ENCODE measurements at regions not wholly inside any gene's neighbourhood (a gene's known extent, or its start where the extent isn't known, plus 50 kb on each side); places are given as distances from the start of the nearest gene placed in this dataset.
A peak's percentile ranks its signal among the peaks of the same experiment; 100 is the strongest.

DNA sequence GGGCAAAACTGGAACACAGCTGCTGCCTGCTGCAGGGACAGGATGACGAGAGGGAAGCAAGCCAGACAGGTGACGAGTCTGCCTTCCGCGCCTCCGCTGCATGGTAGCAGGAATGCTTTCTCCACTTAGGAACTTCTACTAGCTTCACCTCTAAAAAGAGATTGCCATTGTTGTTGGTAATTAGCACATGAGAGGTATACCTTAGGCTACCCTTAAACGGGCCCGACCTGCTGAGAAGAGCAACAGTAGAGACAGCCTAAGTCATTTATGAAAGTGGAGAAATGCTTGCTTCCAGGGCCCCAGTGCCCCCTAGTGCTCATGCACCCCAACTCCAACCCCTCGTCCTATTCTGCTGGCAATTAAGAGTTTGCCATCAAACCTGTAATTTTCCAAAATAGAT, 96.9 kb upstream of the AKT3 start:
- H3K27me3 Mint-ChIP-seq (ENCODE audit: low read depth in 2 of 2): peaks cover 4 to 15% of the 10 kb centered on the region in 2 donors
- TF ChIP-seq, protein P1, sequence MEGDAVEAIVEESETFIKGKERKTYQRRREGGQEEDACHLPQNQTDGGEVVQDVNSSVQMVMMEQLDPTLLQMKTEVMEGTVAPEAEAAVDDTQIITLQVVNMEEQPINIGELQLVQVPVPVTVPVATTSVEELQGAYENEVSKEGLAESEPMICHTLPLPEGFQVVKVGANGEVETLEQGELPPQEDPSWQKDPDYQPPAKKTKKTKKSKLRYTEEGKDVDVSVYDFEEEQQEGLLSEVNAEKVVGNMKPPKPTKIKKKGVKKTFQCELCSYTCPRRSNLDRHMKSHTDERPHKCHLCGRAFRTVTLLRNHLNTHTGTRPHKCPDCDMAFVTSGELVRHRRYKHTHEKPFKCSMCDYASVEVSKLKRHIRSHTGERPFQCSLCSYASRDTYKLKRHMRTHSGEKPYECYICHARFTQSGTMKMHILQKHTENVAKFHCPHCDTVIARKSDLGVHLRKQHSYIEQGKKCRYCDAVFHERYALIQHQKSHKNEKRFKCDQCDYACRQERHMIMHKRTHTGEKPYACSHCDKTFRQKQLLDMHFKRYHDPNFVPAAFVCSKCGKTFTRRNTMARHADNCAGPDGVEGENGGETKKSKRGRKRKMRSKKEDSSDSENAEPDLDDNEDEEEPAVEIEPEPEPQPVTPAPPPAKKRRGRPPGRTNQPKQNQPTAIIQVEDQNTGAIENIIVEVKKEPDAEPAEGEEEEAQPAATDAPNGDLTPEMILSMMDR (IDR thresholded peaks at IDR 0.05): peak; percentile 60
- Histone ChIP-seq H3K4me3 (ENCODE audit: low read length) (no peak overlapping the region), H3K9me3 (ENCODE audit: control insufficient read depth, insufficient read depth, low read length) (no peaks in the 10 kb centered on the region), H3K36me3 (ENCODE audit: control insufficient read depth, insufficient read depth, low read length) (no peaks in the 10 kb centered on the region), H3K27me3 (ENCODE audit: control insufficient read depth, insufficient read depth, low read length) (no peaks in the 10 kb centered on the region), H3K27ac (ENCODE audit: low read length) (no peak overlapping the region), H3K4me1 (ENCODE audit: control insufficient read depth, insufficient read depth, low read length) (no peaks in the 10 kb centered on the region)
- intact Hi-C loops (cut with micrococcal nuclease): loop anchor here (1.0 to 2.0 kb wide), 2 partner anchors 238 to 603 kb away; no protein-coding TSS in a partner anchor
- ATAC-seq: peak; percentile 52 to 68 (median 64)
- DNase-seq: peak in 1 of 2 donors; percentile 66
- no peak overlapping the region for H3K27ac Mint-ChIP-seq
- no peaks in the 10 kb centered on the region for H3K36me3 Mint-ChIP-seq
- no peaks in the 10 kb centered on the region for H3K9me3 Mint-ChIP-seq
- H3K4me3 Mint-ChIP-seq: no peak overlapping the region
- WGBS (ENCODE audit: insufficient coverage): 81% methylated on average over 8 of the region's 8 CpGs
- H3K4me1 Mint-ChIP-seq: no peaks in the 10 kb centered on the region

- DNase-seq (no peak), ATAC-seq (no peak)
- WGBS (ENCODE audit: insufficient coverage): 87% methylated on average over 7 of the region's 7 CpGs
- no peak overlapping the region for H3K27ac Mint-ChIP-seq
- H3K4me3 Mint-ChIP-seq: no peak overlapping the region
- peaks cover 4 to 19% of the 10 kb centered on the region in 2 donors for H3K27me3 Mint-ChIP-seq (ENCODE audit: low read depth in 2 of 2)
- H3K4me1 Mint-ChIP-seq: no peaks in the 10 kb centered on the region
- H3K9me3 Mint-ChIP-seq: no peaks in the 10 kb centered on the region
- Histone ChIP-seq H3K4me3 (ENCODE audit: low read length) (no peak overlapping the region), H3K36me3 (ENCODE audit: control insufficient read depth, insufficient read depth, low read length) (no peaks in the 10 kb centered on the region), H3K9me3 (ENCODE audit: control insufficient read depth, insufficient read depth, low read length) (no peaks in the 10 kb centered on the region), H3K27ac (ENCODE audit: low read length) (no peak overlapping the region), H3K27me3 (ENCODE audit: control insufficient read depth, insufficient read depth, low read length) (no peaks in the 10 kb centered on the region), H3K4me1 (ENCODE audit: control insufficient read depth, insufficient read depth, low read length) (no peaks in the 10 kb centered on the region)
- no peaks in the 10 kb centered on the region for H3K36me3 Mint-ChIP-seq
- TF ChIP-seq, protein P1 (IDR thresholded peaks at IDR 0.05): no peak
- intact Hi-C loops (cut with micrococcal nuclease): loop anchor here (2.0 kb wide), 1 partner anchor 237 kb away; no protein-coding TSS in a partner anchor
Measured at GRCh38 chr1:243946253-243946652, 96.2 kb upstream of the AKT3 start.

DNA sequence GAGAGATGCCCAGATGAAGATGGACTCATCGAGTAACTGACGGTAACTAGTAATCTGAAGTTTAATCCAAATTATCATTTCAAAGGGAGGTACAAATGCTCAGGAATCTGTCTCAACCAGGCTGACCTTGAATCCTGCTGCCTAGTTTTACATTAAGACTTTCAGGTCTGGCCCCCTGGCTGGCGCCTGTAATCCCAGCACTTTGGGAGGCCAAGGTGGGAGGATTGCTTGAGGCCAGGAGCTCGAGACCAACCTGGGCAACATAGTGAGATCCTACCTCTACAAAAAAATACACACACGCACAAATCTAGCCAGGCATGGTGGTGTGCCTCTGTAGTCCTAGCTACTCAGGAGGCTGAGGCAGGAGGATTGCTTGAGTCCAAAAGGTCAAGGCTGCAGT, 95.7 kb upstream of the AKT3 start:
- Histone ChIP-seq H3K27ac (ENCODE audit: low read length) (no peak overlapping the region), H3K4me1 (ENCODE audit: control insufficient read depth, insufficient read depth, low read length) (no peaks in the 10 kb centered on the region), H3K36me3 (ENCODE audit: control insufficient read depth, insufficient read depth, low read length) (no peaks in the 10 kb centered on the region), H3K27me3 (ENCODE audit: control insufficient read depth, insufficient read depth, low read length) (no peaks in the 10 kb centered on the region), H3K4me3 (ENCODE audit: low read length) (no peak overlapping the region), H3K9me3 (ENCODE audit: control insufficient read depth, insufficient read depth, low read length) (no peaks in the 10 kb centered on the region)
- H3K4me3 Mint-ChIP-seq: no peak overlapping the region
- H3K27ac Mint-ChIP-seq: no peak overlapping the region
- no peaks in the 10 kb centered on the region for H3K4me1 Mint-ChIP-seq
- ATAC-seq (no peak), DNase-seq (no peak)
- H3K36me3 Mint-ChIP-seq: no peaks in the 10 kb centered on the region
- intact Hi-C loops (cut with micrococcal nuclease): loop anchor here (2.0 kb wide), 1 partner anchor 237 kb away; no protein-coding TSS in a partner anchor
- peaks cover 4 to 19% of the 10 kb centered on the region in 2 donors for H3K27me3 Mint-ChIP-seq (ENCODE audit: low read depth in 2 of 2)
- 93% methylated on average over 5 of the region's 5 CpGs for WGBS (ENCODE audit: insufficient coverage)
- no peaks in the 10 kb centered on the region for H3K9me3 Mint-ChIP-seq
- TF ChIP-seq, protein P1 (IDR thresholded peaks at IDR 0.05): no peak

Data from natural killer cell (primary cell).